OCI-LY3 (cell line): ENCODE measurements at regions not wholly inside any gene's neighbourhood (a gene's known extent, or its start where the extent isn't known, plus 50 kb on each side); places are given as distances from the start of the nearest gene placed in this dataset.

ENCODE experiments used
- EZH2phosphoT487 ChIP-seq: fragments of 200-600 bp; shearing (Covaris generic); IDR thresholded peaks from 2 replicates; pipeline ENCODE4 v1.6.1; 2018; ENCODE audit warnings: antibody characterized with exemption, mixed run types, low read depth
- TF ChIP-seq, protein P1 (sequence below): fragments of 200-600, 300-600 bp; sonication (generic); IDR thresholded peaks from 2 replicates; pipeline ENCODE4 v1.5.1; 2014; ENCODE audit warnings: antibody characterized with exemption, low read length, low read depth

GRCh38 chr4:137621056-137621455 lies 88.8 kb upstream of the PCDH18 start:
- TF ChIP-seq, protein P1, sequence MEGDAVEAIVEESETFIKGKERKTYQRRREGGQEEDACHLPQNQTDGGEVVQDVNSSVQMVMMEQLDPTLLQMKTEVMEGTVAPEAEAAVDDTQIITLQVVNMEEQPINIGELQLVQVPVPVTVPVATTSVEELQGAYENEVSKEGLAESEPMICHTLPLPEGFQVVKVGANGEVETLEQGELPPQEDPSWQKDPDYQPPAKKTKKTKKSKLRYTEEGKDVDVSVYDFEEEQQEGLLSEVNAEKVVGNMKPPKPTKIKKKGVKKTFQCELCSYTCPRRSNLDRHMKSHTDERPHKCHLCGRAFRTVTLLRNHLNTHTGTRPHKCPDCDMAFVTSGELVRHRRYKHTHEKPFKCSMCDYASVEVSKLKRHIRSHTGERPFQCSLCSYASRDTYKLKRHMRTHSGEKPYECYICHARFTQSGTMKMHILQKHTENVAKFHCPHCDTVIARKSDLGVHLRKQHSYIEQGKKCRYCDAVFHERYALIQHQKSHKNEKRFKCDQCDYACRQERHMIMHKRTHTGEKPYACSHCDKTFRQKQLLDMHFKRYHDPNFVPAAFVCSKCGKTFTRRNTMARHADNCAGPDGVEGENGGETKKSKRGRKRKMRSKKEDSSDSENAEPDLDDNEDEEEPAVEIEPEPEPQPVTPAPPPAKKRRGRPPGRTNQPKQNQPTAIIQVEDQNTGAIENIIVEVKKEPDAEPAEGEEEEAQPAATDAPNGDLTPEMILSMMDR: no peak
- no peak for TF ChIP-seq EZH2phosphoT487
